Jurkat, Clone E6-1 (cell line): ENCODE measurements at regions not wholly inside any gene's neighbourhood (a gene's known extent, or its start where the extent isn't known, plus 50 kb on each side); places are given as distances from the start of the nearest gene placed in this dataset.
"Not testable (repeated sequence)": the region's sequence is repeated elsewhere in the genome, so short reads cannot be mapped to it uniquely, and the experiment has no call there.

Experiments used
- DNase-seq: peaks from one replicate; pipeline ENCODE4 v3.0.0-alpha.2; 2011; ENCODE audit warnings: low read depth, low spot score
- H3K4me3 ChIP-seq: 2 replicates; pipeline ENCODE4 v1.5.1; 2011; ENCODE audit warnings: mild to moderate bottlenecking, low read length, control low read depth, moderate library complexity

GRCh38 chr4:170697845-170698244 is 608.1 kb upstream of the AADAT start:
- no peak for DNase-seq
- H3K4me3 ChIP-seq = no peak overlapping the region

DNA sequence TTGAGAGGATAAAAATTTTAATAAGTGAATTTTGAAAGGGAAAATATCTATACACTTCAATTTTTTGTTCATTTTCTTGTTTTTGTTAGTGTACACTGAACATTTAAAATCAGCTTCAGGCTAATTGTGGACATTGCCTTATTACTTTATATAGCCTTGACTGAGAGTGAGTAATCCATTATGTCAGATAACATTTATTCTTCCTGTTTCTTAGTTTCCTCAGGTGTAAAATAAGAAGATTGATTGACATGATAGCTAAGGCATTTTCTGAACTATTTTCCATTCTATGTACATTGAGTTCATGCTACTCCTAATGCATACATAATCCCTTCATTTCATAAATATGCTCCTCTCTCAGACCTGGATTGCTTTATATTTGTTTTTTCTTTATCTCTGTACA is 607.3 kb upstream of the AADAT start:
- no peak overlapping the region for H3K4me3 ChIP-seq
- no peak for DNase-seq

- no peak for DNase-seq
These were observed 601.4 kb upstream of the AADAT start for GRCh38 chr4:170691168-170691567.

DNA sequence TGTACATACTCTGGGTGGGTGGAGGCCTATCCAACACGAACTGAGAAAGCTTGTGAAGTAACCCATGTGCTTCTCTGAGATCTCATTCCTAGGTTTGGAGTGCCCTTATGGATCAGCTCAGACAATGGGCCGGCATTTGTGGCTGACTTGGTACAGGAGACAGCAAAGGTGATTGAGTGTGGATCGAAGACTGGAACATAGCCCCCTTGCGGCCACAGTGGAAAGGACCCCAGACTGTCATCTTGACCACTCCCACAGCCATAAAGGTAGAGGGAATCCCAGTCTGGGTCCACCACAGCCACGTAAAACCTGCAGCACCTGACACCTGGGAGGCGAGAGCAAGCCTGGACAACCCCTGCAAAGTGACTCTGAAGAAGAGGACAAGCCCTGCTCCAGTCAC is 598.0 kb upstream of the AADAT start:
- no peak for DNase-seq
- no peak overlapping the region for H3K4me3 ChIP-seq

More at GRCh38 chr4:170691168-170691567, 601.4 kb upstream of the AADAT start:
- no peak overlapping the region for H3K4me3 ChIP-seq

DNA sequence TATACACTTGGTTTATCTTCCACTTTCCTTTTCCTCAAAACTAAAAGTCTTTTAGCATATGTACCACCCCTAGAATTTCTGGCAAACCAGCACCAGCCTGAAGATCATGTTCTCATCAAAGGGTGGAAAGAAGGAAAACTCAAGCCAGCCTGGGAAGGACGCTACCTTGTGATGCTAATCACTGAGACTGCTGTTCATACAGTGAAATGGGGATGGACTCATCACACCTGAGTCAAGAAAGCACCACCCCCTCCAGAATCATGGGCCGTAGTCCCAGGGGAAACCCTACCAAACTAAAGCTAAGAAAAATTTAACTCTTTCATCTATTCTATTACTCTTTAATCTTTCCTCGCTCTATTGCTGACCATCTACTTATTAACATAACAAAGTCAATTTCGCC is 595.9 kb upstream of the AADAT start:
- DNase-seq, H3K4me3 ChIP-seq: not testable (repeated sequence)

DNA sequence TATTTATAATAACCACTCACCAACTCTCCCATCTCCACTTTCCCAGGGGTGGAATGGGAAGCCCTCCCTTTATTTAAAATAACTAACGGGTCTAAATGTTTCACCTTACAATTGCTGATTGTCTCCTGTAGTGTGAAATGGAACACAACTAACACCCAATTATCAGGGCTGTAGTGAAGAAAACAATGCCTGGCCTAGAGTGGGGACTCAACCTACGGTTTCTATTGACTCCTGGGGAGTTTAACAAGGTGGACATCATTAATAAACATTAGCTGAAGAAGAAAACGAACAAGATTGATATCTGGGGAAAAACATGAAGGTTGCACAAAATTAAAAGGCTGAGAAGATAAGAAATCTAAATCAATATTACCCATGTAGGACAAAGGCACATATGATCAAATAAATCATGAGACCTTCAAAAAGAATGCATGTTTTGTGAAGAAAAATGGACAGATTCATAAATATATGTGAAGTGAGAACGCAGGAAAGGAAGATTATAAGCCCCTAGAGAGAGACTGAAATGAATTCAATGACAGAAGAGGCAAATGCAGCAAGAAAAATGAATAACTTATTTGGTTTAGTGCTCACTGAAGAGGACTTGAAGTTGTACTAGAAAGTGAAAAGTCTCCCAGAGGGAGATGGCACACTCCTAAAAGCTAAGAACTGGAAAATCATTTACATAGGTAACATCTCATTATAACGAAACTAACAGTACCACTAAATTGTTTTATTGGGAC is 593.0 kb upstream of the AADAT start:
- DNase-seq = no peak
- H3K4me3 ChIP-seq = no peak overlapping the region

GRCh38 chr4:170682087-170682486 is 592.3 kb upstream of the AADAT start:
- DNase-seq, H3K4me3 ChIP-seq: not testable (repeated sequence)

DNA sequence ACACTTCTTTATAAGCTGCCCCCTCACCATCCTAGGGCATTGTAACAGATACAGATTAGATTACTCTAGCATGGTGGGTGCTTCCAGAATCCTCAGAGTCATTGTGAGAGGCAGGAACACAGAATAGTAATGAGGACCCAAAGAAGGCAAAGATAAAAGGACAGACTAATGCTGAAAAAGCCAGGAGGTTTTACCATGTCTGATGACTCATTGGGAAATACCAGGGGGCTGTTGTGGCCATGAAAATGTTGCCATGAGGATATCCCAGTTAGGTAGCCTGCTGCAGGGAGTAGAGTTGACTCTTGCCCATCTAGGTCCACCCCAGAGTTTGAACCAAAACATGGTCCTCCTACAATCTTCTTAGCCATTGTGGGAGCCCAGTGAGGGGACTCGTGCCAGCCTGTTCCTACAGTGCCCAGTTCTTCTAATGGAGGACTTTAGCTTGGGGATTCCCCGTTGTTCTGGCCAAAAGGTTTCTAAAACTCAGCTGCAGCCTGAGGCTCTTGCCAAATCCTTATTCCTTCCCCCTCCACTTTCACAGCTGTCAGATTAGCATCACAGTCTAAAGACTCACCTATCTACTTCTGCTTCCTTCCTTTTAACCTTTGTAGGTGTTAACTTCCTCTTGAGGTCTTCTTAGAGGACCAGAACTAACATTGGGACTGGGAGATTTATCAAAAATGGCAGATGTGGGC is 586.0 kb upstream of the AADAT start:
- no peak for DNase-seq
- H3K4me3 ChIP-seq = no peak overlapping the region

DNA sequence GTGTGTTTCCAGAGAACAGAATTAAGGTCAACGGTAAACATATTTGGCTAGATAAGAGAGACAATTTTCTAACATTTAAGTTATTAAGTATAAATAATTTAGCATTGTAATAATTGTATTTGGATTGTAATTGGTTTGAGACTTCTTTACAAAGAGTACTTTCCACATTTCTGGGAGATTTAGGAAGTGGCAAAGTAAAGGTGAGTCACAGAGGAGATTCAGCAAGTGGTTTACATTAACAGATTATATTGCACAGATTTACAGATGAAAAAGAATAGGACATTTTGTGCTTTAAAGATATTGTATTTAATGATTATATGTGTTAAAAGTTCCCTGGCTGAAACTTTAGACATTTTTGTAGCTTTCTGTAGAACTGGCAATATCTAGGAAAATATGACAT is 584.4 kb upstream of the AADAT start:
- no peak overlapping the region for H3K4me3 ChIP-seq
- no peak for DNase-seq

DNA sequence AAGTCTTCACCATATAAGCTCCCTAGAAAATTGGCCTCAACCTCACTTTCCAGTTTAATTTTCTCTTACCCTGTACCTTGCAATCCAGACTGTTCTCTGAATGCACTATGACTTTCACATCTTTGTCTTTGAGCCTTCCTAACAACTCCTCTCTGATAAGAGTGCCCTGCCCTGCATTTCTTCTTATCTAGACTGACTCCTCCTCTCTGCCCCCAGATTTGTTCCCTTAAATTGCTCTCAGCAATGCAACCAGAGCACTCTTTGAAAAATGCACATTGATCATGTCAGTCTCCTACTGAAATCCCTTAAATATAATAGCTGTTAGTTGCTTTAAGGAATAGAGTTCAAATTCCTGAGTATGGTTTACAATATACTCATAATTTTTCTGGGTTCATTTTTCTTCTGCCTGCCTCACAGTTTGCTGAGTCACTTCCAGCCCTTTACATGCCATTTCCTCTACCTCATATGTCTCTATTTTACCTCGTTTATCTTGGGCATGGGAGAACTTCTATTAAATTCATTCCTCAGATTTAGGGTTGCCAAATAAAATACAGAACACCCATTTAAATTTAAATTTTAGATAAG is 582.7 kb upstream of the AADAT start:
- H3K4me3 ChIP-seq = no peak overlapping the region
- DNase-seq = no peak

DNA sequence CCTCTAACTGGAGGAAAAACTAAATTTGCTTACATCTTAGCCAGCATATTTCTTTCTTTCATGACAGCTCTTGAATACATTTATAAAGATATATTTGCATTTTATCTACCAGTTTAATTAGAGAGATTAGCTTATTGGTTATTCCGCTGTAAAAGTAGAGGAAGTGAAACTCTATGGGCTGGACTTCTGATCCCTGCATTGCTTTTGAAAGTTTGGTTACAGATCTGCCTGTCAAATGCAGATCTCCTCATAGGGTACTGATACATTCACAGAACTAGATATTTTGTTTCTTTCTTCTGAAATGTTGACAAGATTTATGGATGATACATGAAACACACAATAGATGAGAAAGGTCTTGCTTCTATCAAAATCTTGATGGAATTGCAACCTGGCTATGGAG is 581.4 kb upstream of the AADAT start:
- DNase-seq = no peak
- no peak overlapping the region for H3K4me3 ChIP-seq

DNA sequence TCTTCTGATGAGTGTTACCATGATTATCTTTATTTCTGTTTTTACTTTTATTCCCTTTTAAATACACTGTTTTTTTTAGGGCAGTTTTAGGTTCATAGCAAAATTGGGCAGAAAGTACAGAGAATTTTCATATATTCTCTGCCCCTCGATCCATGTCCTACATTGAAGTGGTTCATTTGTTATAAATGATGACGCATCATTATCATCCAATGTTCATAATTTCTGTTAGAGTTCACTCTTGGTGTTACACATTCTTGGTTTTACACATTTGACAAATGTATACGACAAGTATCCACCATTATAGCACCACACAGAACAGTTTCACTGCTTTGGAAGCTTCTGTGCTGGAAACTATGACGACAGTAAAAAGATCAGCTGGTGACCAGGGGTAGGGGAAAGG is 578.1 kb upstream of the AADAT start:
- H3K4me3 ChIP-seq = no peak overlapping the region
- DNase-seq = no peak

- DNase-seq = no peak
These were observed 577.2 kb upstream of the AADAT start for GRCh38 chr4:170666909-170667308.

GRCh38 chr4:170662250-170662649 is 572.5 kb upstream of the AADAT start:
- no peak for DNase-seq
- no peak overlapping the region for H3K4me3 ChIP-seq

More at GRCh38 chr4:170666909-170667308, 577.2 kb upstream of the AADAT start:
- H3K4me3 ChIP-seq = no peak overlapping the region

GRCh38 chr4:170657761-170658160 is 568.0 kb upstream of the AADAT start:
- no peak for DNase-seq
- no peak overlapping the region for H3K4me3 ChIP-seq

GRCh38 chr4:170656506-170656905 is 566.8 kb upstream of the AADAT start:
- DNase-seq = no peak
- H3K4me3 ChIP-seq = no peak overlapping the region

DNA sequence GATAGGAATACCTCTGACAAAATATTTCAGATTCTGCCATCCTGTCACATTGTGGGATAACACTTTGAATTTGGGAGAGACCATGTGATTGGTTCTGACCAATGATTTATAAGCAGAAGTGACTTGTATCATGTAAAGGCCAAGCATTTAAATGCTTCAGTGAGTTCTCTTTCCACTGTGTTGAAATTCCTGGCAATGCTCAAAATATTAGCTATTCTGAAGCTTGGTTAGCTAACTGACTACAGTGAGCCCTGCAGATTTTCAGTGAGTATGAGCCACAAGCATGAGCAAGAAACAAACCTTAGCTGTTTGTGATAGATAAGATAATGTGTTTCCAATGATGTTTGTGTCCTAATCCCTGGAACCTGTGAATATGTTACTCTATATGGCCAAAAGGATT is 562.8 kb upstream of the AADAT start:
- H3K4me3 ChIP-seq = no peak overlapping the region

GRCh38 chr4:170651786-170652185 is 562.0 kb upstream of the AADAT start:
- no peak for DNase-seq

More for the DNA sequence above, 562.8 kb upstream of the AADAT start:
- DNase-seq = no peak

GRCh38 chr4:170627418-170627817 is 537.7 kb upstream of the AADAT start:
- DNase-seq = no peak
- H3K4me3 ChIP-seq = no peak overlapping the region

More at GRCh38 chr4:170651786-170652185, 562.0 kb upstream of the AADAT start:
- H3K4me3 ChIP-seq = no peak overlapping the region

DNA sequence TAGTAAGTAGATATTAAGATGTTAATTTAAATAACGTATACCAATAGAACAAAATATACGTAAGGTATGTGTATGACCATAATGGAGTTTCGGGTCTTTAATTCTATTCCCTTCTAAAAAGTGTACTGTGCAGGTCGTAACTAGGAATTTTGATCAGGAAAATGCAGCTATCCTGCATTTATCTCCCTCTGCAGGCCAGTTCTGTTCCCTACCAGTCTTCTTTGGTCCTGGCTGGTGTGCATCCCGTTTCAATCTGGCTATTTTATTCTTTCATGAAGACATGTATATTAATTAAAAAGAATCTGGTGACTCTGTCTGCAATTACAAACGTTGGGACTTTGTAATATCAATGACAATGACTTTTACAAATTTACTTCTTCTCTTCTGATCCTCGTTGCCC is 534.1 kb upstream of the AADAT start:
- DNase-seq = no peak

More for the DNA sequence above, 534.1 kb upstream of the AADAT start:
- no peak overlapping the region for H3K4me3 ChIP-seq
